NCI-H526 treated with DMSO at 0.1 percent for 48 hours (cell line): ENCODE measurements at regions not wholly inside any gene's neighbourhood (a gene's known extent, or its start where the extent isn't known, plus 50 kb on each side); places are given as distances from the start of the nearest gene placed in this dataset.

ENCODE experiments used
- DNase-seq: peaks from one replicate; lab custom pipeline; 2025; lab: John Stamatoyannopoulos, UW

DNA sequence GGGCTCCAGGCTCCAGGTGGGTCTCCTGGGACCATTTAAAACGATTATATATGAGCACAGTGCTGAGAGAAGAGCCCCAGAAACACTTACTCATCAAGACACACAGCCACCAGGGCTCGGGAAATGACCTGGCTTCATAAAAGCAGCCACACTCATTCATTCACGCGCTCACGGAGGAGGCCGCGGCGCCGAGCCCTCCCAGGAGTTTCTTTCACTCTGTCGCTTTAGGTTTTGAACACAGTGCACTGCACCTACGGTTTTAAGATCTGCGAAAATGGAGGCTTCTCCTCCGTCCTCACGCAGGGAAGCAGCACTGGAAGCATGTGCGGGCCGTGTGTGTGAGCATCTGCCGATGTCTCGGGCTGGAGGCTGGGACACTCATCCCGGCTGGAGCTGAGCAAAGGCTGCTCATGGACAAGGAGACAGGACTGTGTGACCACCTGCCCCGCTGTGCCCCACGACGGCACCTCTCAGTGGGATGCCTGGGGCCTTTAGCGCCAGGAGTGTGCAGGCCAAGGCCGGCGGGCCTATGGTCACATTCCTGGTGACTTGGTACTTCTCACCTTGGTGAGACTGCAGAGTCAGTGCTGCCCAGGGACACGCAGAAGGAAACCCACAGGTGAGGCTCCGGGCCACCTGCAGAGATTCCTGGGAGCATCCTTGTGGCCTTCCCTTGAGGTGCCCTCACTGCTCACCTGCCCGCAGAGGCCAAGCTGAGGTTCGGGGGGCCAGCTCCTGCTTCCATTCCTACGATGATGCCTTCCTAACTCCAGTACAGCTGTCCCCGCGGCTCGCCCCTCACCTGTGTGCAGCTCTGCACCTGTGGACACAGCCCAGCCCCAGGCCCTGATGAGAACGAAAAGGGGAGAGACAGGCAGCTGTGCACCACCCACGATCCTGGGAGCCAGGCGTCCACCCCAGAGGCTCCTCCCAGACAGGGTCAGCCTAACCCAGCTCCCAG is 872.0 kb downstream of the BRD1 start:
- DNase-seq, result no peak

DNA sequence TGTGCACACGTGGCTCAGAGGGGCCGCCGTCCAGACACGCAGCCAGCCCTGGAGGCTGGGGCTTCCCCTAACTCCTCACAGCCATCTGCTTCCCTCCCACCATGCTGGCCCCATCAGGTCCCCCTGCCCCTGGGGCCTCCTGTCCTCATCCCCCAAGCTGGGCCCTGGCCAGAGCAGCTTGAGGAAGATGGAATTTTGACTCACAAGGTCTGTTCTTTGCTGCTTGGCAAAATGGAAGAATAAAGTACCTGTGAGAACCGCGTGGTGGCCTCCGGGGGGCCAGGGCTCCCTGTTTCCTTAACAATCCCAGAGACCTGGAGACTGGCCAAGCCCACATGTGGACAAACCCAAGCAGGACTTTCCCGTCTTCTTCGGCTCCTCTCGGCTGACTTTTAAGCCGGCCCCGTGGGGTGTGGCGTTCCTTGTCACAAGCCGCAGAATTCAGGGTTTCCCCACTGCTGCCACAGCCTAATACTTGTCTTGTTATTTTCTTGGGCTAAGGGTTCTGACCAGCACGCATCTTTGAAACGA is 872.8 kb downstream of the BRD1 start:
- DNase-seq, result no peak

DNA sequence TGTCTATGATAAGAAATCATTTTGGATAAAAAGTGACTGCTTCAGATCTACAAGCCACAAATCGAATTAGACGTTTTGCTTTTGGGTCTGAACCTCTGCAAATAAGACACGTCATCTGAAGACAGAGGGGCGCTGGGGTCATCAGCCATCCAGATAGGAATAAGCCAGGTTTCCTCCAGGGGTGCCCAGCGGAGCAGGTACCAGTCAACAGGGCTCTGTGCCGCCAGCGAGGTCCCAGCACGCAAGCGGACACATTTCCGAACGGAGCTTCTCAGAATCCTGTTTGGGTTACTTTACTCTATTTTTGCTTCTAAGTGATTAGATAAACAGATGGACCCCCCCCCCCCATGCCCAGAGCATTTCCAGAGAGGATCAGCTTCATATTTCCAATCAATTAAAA is 873.8 kb downstream of the BRD1 start:
- no peak for DNase-seq

- DNase-seq, result no peak
Observed at GRCh38 chr22:48953103-48953720, 874.5 kb downstream of the BRD1 start.

DNA sequence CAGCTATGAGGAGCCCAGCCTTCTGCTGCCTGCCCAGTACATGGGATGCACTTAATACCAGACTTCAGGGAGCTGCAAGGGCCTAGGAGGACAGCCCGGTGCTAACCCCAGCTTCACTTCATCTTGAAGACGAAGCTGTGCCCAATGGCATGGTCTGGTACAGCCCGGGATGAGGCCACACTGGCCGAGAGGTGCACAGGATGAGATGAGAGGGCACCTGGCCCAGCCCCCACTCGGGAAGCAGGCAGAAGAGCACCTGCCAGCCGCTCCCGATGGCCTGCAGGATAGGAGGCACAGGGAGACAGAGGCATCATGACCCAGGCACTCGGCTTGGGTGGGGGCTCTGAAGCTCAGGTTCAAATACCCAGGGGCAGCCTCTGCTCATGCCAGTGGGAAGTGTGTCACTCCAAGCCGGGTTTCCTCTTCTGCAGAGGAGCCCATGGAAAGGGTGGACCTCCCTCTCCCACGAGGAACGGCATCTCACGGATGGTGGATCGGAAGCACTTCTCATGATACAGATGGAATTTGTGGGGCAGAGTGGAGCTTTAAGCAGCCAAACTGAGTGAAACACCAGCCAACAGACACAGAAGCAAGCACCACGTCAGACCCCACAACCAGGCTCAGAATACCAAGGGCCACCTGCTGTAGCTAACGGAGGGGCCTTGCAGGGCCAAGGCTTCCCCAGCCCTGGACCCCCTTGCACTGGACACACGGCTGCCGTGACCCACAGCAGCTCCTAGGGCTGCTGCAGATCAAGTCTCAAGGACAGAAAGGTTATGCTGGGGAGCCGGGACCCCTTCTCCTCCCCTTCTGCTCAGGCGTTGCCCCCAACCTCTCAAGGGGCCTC is 875.2 kb downstream of the BRD1 start:
- no peak for DNase-seq

- no peak for DNase-seq
Observed at GRCh38 chr22:48951836-48952235, 875.8 kb downstream of the BRD1 start.

DNA sequence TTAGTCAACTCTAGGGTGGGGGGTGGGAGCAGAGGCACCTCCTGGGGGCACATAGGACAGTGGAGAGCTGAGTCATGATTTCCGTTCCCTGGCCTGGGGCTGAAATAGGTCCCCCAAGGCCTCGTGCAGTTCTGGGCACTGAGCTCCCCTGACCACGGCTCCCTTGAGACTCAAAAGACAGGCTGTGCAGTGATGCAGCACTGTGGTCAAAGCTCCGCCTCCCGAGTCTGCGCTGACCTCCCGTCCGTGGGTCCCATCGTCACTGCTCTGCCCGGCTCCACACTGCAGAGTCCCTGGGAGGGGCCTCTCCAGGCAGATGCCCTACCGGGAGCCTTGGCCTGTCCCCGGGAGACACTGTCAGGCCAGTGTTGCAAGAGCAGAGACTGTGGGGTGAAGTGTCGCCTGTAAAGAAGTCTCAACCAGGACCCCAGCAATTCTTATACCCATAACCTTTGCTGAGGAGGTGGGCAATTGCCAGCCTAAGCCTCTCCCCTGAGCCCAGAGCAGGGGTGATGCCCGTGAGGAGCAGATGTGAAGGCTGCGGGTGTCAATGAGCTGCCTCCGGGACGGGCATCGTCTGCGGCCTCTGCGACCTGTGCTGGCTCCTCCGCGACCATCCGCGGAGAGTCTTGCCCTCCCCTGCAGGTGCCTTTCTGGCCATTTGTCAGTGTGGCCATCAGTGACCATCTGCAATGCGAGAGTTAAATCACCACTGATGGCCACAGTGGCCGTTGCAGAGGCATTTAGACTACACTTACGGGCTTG is 877.3 kb downstream of the BRD1 start:
- DNase-seq, result no peak

DNA sequence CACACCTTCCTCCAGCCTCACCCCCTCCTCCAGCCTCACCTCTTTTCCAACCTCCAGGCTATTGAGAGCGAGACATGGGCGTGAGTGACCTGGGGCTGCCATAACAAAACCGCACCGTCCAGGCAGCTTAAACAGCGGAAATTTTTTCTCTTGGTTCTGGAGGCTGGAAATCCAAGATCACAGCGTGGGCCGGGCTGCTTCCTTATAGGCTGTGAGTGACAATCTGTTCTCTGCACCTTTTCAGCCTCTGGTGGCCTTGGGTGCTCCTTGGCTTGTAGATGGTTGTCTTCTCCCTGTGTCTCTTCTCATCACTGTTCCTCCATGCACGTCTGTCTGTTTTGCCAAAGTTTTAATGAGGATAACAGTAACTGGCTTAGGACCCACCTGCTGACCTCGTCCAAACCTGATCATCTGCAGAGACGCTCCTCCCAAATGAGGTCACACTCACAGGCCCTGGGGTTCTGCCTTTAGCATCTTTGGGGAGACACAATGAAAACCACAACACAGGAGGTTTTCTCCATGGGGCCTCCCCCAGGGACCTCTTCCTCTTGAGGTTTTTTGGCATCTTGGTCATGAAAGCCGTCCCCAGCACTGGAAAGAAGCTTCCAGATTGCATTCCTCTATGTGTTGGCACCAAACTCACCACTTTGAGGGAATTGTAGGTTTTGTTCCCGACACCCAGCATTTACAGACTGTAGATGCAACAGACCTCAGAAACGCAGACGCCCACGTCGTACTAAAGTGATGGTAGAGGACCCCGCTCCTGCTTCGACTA is 878.1 kb downstream of the BRD1 start:
- no peak for DNase-seq

GRCh38 chr22:48948575-48949170 is 879.0 kb downstream of the BRD1 start:
- DNase-seq, result no peak

GRCh38 chr22:48947636-48948035 is 880.0 kb downstream of the BRD1 start:
- no peak for DNase-seq

DNA sequence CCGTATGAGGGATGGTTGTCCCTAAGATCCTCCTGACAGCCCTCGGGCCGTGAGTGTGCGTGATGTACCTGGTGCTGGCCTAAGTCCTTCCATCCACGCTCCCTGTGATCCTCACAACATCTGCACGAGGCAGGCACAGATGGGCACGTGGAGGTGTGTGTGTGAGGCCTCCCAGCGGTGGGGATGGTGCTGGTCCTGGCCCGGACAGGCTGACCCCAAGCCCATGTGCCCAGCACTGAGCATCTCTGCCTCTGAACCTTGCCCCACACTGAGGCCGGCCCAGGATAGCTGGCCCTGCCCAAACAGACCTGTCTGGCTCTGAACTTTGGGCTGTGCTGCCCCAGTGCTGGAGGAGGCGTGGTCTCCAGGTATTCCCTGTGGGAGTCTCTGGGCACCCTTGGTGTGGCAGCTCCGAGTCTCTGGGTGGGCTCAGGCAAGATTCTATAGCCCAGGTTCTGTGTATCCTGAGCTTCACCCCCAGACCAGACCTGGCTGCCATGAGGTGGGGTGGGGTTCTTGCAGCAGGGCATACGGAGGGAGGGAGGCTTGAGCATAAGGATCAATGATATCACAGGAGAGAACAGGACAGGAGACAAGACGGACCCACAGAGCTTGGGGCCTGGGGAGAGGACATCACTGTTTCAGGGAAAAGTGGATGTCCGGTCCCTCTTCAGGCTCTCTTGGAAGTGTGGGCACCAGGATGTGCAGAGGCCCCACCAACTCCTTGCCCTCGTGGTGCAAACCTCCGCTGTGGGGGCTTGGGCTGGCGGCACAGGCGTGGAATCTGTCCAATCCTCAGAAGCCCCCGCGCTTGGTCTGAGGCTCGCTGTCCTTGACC is 881.8 kb downstream of the BRD1 start:
- DNase-seq, result no peak

DNA sequence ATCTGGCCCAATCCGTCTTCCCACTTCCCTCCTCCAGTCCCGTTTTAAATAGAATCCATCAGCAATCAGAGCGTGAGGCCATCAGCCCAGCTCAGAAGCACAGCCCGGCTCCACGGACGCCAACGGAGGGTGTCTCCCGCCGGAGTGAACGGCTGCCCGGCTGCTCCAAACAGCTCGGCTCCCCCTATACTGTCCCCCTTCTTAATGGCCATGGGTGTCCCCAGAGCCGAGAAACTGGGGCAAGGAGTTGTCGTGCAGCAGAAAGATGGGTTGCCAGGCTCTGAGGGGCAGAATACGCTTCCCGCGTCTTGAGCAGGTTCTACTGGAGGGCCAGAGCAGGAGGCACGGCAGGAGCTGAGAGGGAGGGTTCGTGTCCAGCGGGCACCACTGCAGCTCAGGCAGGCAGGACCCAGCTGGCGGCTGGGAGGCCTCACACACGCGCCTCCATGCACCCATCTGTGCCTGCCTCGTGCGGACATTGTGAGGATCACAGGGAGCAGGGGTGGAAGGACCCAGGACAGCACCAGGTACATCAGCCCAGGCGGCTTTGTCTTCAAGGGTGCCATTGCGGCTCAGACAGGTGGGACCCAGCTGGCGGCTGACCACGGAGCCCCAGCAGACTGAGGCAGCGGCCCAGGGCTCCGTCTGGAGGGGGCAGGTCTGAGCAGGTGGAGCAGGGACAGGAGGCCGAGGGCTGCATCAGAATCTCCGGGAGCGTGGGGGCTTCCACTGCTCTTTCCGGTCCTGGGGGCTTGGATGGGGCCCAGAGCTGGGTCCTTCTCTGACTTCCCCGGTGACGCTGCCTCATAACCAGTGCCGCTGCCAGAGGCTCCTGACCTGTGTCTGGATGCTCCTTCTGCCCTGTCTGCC is 882.7 kb downstream of the BRD1 start:
- no peak for DNase-seq

DNA sequence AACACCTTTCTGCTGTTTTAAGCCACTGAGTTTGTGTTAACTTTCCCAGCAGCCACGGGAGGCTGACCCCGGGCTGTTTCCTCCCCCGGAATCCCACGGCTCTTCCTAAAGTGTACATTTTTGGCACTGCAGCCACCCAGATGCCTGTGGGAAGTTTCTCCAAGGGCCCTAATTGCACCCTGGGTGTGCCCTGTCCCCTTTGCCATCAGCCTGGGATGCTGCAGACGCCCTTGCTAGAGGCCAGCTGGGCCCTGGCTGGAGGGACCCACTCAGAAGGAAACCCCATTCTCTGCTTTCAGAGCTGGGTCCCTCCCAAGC is 883.3 kb downstream of the BRD1 start:
- DNase-seq, result no peak

DNA sequence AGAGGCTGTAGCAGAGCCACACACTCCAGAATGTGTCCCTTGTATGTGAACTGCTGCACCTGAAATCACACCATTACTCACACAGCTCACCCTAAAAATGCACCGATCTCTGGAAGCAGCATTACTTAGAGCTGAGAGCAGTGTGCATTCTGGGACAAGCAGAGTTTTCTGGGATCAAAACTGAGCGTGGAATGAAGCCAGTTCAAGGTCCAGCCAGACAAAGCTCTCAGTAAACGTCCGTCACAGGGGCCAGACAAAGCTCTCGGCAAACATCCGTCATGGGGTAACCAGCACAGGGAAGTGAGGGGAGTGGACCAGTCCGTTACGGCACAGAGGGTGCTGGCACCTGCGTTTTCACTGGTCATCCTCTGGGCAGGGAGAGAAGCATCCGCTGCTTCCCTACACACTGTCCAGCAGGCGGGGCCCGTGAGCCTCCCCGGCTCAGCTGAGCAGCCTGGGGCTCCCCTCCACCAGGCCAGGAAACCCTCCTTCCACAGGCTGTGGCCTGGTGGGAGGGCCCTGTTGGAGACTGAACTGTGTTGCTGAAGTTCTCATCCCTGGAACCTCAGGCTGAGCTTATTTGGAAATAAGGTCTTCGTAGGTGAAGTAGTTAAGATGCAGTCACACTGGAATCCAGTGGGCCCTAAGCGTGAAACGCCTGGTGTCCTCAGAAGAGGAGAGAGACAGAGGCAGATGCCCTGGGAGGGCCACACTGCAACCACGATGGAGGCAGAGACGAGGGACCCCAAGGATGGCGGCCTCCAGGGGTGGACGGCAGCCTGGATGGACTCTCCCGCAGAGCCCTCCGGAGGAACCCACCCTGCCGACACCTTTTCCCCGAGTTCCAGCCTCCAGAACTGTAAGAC is 883.9 kb downstream of the BRD1 start:
- DNase-seq, result no peak

- no peak for DNase-seq
Observed at GRCh38 chr22:48942698-48943566, 884.7 kb downstream of the BRD1 start.

GRCh38 chr22:48941903-48942575 is 885.6 kb downstream of the BRD1 start:
- no peak for DNase-seq
